H1 (cell line): ENCODE measurements at regions not wholly inside any gene's neighbourhood (a gene's known extent, or its start where the extent isn't known, plus 50 kb on each side); places are given as distances from the start of the nearest gene placed in this dataset.

ENCODE experiments used
- CTCF ChIA-PET: fragments of 300-600 bp; sonication (Branson Sonifier 250); formaldehyde crosslinking; loops from one replicate; lab custom pipeline; 2021; ENCODE audit not compliant: partially characterized antibody; lab: Charles Lee
- POLR2A ChIA-PET: fragments of 300-600 bp; sonication (Branson Sonifier 250); formaldehyde crosslinking; loops from one replicate; lab custom pipeline; 2021; ENCODE audit warnings: inconsistent platforms; ENCODE audit not compliant: partially characterized antibody; lab: Charles Lee
- DNase-seq, 2 experiments: peaks; one replicate each; pipeline versions ENCODE4 v3.0.0 to v3.0.0-alpha.2; 2010 to 2022; ENCODE audit warnings: low spot score in 2 of 2, low read depth in 1 of 2, mixed read lengths in 1 of 2
- FAIRE-seq: peaks from 2 replicates; lab custom pipeline; 2011; peaks lifted over from hg19 to GRCh38; lab: Jason Lieb, UNC
- H2AFZ ChIP-seq: 2 replicates; pipeline ENCODE4 v1.8.1; 2012; ENCODE audit warnings: low read length, inconsistent platforms
- H2AK5ac ChIP-seq: 2 replicates; pipeline ENCODE4 v1.6.1; 2013; ENCODE audit warnings: low read depth, low read length
- H2BK120ac ChIP-seq: replicated peaks from 2 replicates; pipeline ENCODE3; 2013; ENCODE audit warnings: low read depth, low read length, inconsistent platforms
- H2BK12ac ChIP-seq: 2 replicates; pipeline ENCODE4 v1.6.1; 2013; ENCODE audit warnings: low read depth, low read length
- H2BK15ac ChIP-seq: 2 replicates; pipeline ENCODE4 v1.6.1; 2013; ENCODE audit warnings: low read length
- H2BK20ac ChIP-seq: 2 replicates; pipeline ENCODE4 v1.6.1; 2013; ENCODE audit warnings: low read length
- H2BK5ac ChIP-seq: 2 replicates; pipeline ENCODE4 v1.6.1; 2013; ENCODE audit warnings: low read depth, low read length
- H3K14ac ChIP-seq: 2 replicates; pipeline ENCODE4 v1.6.1; 2013; ENCODE audit warnings: inconsistent platforms; ENCODE audit not compliant: insufficient read length
- H3K18ac ChIP-seq: 2 replicates; pipeline ENCODE4 v1.6.1; 2013; ENCODE audit warnings: low read length; ENCODE audit errors: extremely low read depth
- H3K23ac ChIP-seq: 2 replicates; pipeline ENCODE4 v1.6.1; 2013; ENCODE audit warnings: inconsistent platforms; ENCODE audit not compliant: insufficient read length
- H3K23me2 ChIP-seq: 2 replicates; pipeline ENCODE4 v1.6.1; 2013; ENCODE audit warnings: low read depth, low read length
- H3K27ac ChIP-seq: 2 replicates; pipeline ENCODE4 v1.6.1; 2011; ENCODE audit warnings: low read depth, low read length, inconsistent platforms
- H3K27me3 ChIP-seq, 4 experiments: replicated peaks in 1 of 4; 1 replicate in 1 of 4; 2 replicates in 3 of 4; pipeline versions ENCODE4 v1.6.1 to v1.8.1; 2011 to 2013; ENCODE audit warnings: low read length in 3 of 4, mild to moderate bottlenecking in 3 of 4, inconsistent platforms in 2 of 4, mixed read lengths in 2 of 4, moderate library complexity in 1 of 4; ENCODE audit not compliant: control insufficient read depth in 3 of 4, insufficient read depth in 3 of 4; ENCODE audit errors: extremely low read depth in 1 of 4
- H3K36me3 ChIP-seq, 4 experiments: 2 replicates each; pipeline versions ENCODE4 v1.6.1 to v1.8.1; 2011 to 2013; ENCODE audit warnings: mild to moderate bottlenecking in 4 of 4, low read length in 3 of 4, moderate library complexity in 2 of 4, control low read depth in 1 of 4, inconsistent platforms in 1 of 4; ENCODE audit not compliant: insufficient read depth in 4 of 4, control insufficient read depth in 2 of 4
- H3K4ac ChIP-seq: replicated peaks from 2 replicates; pipeline ENCODE3; 2013; ENCODE audit warnings: low read length, low read depth, mixed read lengths, inconsistent platforms; ENCODE audit not compliant: insufficient read length
- H3K4me1 ChIP-seq, 4 experiments: replicated peaks in 1 of 4; 1 replicate in 1 of 4; 2 replicates in 3 of 4; pipeline versions ENCODE4 v1.6.1 to v1.8.1; 2011 to 2013; ENCODE audit warnings: low read length in 3 of 4, inconsistent platforms in 2 of 4, mixed read lengths in 1 of 4; ENCODE audit not compliant: insufficient read depth in 4 of 4, control insufficient read depth in 3 of 4
- H3K4me2 ChIP-seq, 2 experiments: 2 replicates each; pipeline versions ENCODE4 v1.6.1 to v1.8.1; 2011 to 2013; ENCODE audit warnings: low read depth in 2 of 2, low read length in 2 of 2, control low read depth in 1 of 2, inconsistent platforms in 1 of 2, mild to moderate bottlenecking in 1 of 2; ENCODE audit not compliant: insufficient read depth in 1 of 2
- H3K4me3 ChIP-seq, 4 experiments: fragments of 200-600, 300-600 bp in 1 of 4; sonication (generic), shearing (Covaris generic), sonication (Bioruptor Twin) in 1 of 4; 2 replicates each; pipeline versions ENCODE4 v1.5.1 to v1.8.1; 2011 to 2016; ENCODE audit warnings: low read length in 4 of 4, low read depth in 3 of 4, control low read depth in 2 of 4, inconsistent platforms in 2 of 4, mild to moderate bottlenecking in 2 of 4, mixed read lengths in 1 of 4, moderate library complexity in 1 of 4; ENCODE audit not compliant: insufficient read depth in 2 of 4; ENCODE audit errors: extremely low read depth in 1 of 4
- H3K56ac ChIP-seq: replicated peaks from 2 replicates; pipeline ENCODE3; 2013; ENCODE audit warnings: low read depth, mild to moderate bottlenecking, mixed read lengths, low read length, inconsistent platforms; ENCODE audit not compliant: insufficient read length
- H3K79me1 ChIP-seq: 2 replicates; pipeline ENCODE4 v1.6.1; 2013; ENCODE audit warnings: low read depth, low read length, control low read depth
- H3K79me2 ChIP-seq, 2 experiments: 2 replicates each; pipeline versions ENCODE4 v1.6.1 to v1.8.1; 2012 to 2013; ENCODE audit warnings: low read length in 2 of 2, mild to moderate bottlenecking in 2 of 2, inconsistent platforms in 1 of 2; ENCODE audit not compliant: insufficient read depth in 2 of 2, control insufficient read depth in 1 of 2
- H3K9ac ChIP-seq, 4 experiments: replicated peaks in 1 of 4; 1 replicate in 1 of 4; 2 replicates in 3 of 4; pipeline versions ENCODE4 v1.6.1 to v1.8.1; 2011 to 2013; ENCODE audit warnings: low read depth in 3 of 4, low read length in 3 of 4, control low read depth in 2 of 4, mild to moderate bottlenecking in 2 of 4, moderate library complexity in 2 of 4, inconsistent platforms in 1 of 4; ENCODE audit errors: extremely low read depth in 1 of 4
- H3K9me3 ChIP-seq, 2 experiments: 2 replicates each; pipeline versions ENCODE4 v1.6.1 to v1.8.1; 2012 to 2013; ENCODE audit warnings: mild to moderate bottlenecking in 2 of 2, moderate library complexity in 2 of 2, control low read depth in 1 of 2, inconsistent platforms in 1 of 2, low read depth in 1 of 2, low read length in 1 of 2, mixed read lengths in 1 of 2; ENCODE audit not compliant: insufficient read depth in 2 of 2
- H4K20me1 ChIP-seq, 2 experiments: replicated peaks in 1 of 2; 2 replicates each; pipeline versions ENCODE3 to v1.8.1; 2011 to 2013; ENCODE audit warnings: inconsistent platforms in 2 of 2, low read length in 2 of 2, mild to moderate bottlenecking in 1 of 2; ENCODE audit not compliant: insufficient read depth in 2 of 2, control insufficient read depth in 1 of 2
- H4K5ac ChIP-seq: 2 replicates; pipeline ENCODE4 v1.6.1; 2013; ENCODE audit warnings: low read length, low read depth, mixed read lengths, inconsistent platforms; ENCODE audit not compliant: insufficient read length
- H4K8ac ChIP-seq: 2 replicates; pipeline ENCODE4 v1.8.0; 2013; ENCODE audit warnings: mild to moderate bottlenecking, moderate library complexity, low read length, inconsistent platforms; ENCODE audit not compliant: insufficient read depth; ENCODE audit errors: extremely low read depth
- H4K91ac ChIP-seq: replicated peaks from 2 replicates; pipeline ENCODE3; 2013; ENCODE audit warnings: low read length, mixed read lengths, inconsistent platforms; ENCODE audit not compliant: insufficient read length
- BRCA1 ChIP-seq: IDR thresholded peaks from 2 replicates; pipeline ENCODE4 v1.6.1; 2012; ENCODE audit warnings: low read depth, low read length, improper control_type of control experiment
- CTBP2 ChIP-seq: IDR thresholded peaks from 2 replicates; pipeline ENCODE4 v1.7.0; 2011; ENCODE audit warnings: borderline replicate concordance, mild to moderate bottlenecking, moderate library complexity, mixed read lengths, low read length; ENCODE audit not compliant: insufficient read depth, insufficient read length
- POLR2AphosphoS5 ChIP-seq: IDR thresholded peaks from 2 replicates; pipeline ENCODE4 v1.6.1; 2011; ENCODE audit warnings: low read depth, low read length
- RBBP5 ChIP-seq: IDR thresholded peaks from 2 replicates; pipeline ENCODE4 v1.7.1; 2012; ENCODE audit warnings: low read depth, mild to moderate bottlenecking, inconsistent platforms, low read length, moderate library complexity, borderline replicate concordance
- SIX5 ChIP-seq: IDR thresholded peaks from 2 replicates; pipeline ENCODE4 v1.6.1; 2011; ENCODE audit warnings: mild to moderate bottlenecking, low read depth, low read length
- TBP ChIP-seq: IDR thresholded peaks from 2 replicates; pipeline ENCODE4 v1.6.1; 2011; ENCODE audit warnings: low read depth, low read length, improper control_type of control experiment
- WGBS, 2 experiments: shearing (Covaris generic) in 1 of 2; methylation state at CpG; one replicate each; pipeline versions ENCODE4 v1.1.6 to v1.1.7; 2013 to 2015; ENCODE audit warnings: low lambda C conversion rate in 2 of 2, mixed read lengths in 2 of 2, inconsistent platforms in 1 of 2, low coverage in 1 of 2, missing lambda C conversion rate in 1 of 2; ENCODE audit not compliant: insufficient replicate concordance in 2 of 2, insufficient coverage in 1 of 2, insufficient read length in 1 of 2; ENCODE audit errors: extremely low coverage in 1 of 2, missing lambda C conversion rate in 1 of 2; 5-methylcytosine and 5-hydroxymethylcytosine counted together
- TF ChIP-seq, protein P1 (sequence below): IDR thresholded peaks from 2 replicates; pipeline ENCODE4 v1.6.1; 2012; ENCODE audit warnings: inconsistent platforms

DNA sequence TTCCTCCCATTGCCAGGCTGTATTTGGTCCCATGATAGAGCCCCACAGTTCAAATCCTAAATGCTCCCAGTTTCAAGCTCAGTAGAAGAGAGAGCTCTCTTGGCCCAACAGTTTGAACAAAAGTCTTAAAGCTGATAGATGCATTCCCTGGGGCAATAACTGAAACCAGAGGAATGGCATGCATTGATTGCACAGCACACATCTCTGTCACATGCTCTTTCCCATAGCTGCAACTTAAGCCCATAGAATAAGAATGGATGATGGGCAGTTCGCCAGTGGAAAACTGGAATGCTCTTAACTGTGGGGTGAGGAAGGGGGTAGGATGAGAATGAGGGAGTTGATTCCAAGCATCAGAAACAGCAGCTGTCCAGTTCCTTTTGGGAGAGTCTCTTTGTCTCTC, 1942.4 kb upstream of the WWC1 start:
- Histone ChIP-seq H3K18ac (no peak overlapping the region), H4K8ac (no peak overlapping the region), H3K4me1 (peaks cover 0 to 3% (median 0%) of the 10 kb centered on the region in 4 experiments; a peak in 1 of 7 replicates), H2BK12ac (no peak overlapping the region), H3K14ac (no peak overlapping the region), H3K23ac (no peak overlapping the region), H3K27me3 (no peaks in the 10 kb centered on the region), H4K5ac (no peak overlapping the region), H3K4me3 (no peak overlapping the region), H3K36me3 (no peaks in the 10 kb centered on the region), H3K4ac (no peak overlapping the region), H3K56ac (no peak overlapping the region), H4K20me1 (no peaks in the 10 kb centered on the region), H3K9ac (no peak overlapping the region), H3K79me1 (no peaks in the 10 kb centered on the region), H3K9me3 (no peaks in the 10 kb centered on the region), H3K27ac (no peak overlapping the region), H2BK20ac (no peak overlapping the region), H2BK15ac (no peak overlapping the region), H2BK120ac (no peak overlapping the region), H2AFZ (peak overlapping the region; percentile 35; the same call in 1 of the 2 replicates), H3K79me2 (no peaks in the 10 kb centered on the region), H3K23me2 (no peaks in the 10 kb centered on the region), H2AK5ac (no peak overlapping the region), H2BK5ac (no peak overlapping the region), H3K4me2 (no peak overlapping the region), H4K91ac (no peak overlapping the region)
- FAIRE-seq (no peak), DNase-seq (no peak)
- WGBS, 2 experiments, result 100% methylated on average over 1 of the region's 1 CpG; no CpG with 5 or more reads in 1 of the 2 experiments
- CTCF ChIA-PET, result interaction anchor here (0.6 to 1.1 kb wide), 3 partner anchors 7 to 855 kb away, joined by 3 read pairs; no protein-coding TSS in a partner anchor
- POLR2A ChIA-PET, result no interaction called here
- TF ChIP-seq SIX5 (no peak), POLR2AphosphoS5 (no peak), TBP (no peak), CTBP2 (no peak), RBBP5 (no peak), BRCA1 (no peak)
- TF ChIP-seq, protein P1, sequence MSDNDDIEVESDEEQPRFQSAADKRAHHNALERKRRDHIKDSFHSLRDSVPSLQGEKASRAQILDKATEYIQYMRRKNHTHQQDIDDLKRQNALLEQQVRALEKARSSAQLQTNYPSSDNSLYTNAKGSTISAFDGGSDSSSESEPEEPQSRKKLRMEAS, result no peak
